HepG2 (cell line): ENCODE measurements at regions not wholly inside any gene's neighbourhood (a gene's known extent, or its start where the extent isn't known, plus 50 kb on each side); places are given as distances from the start of the nearest gene placed in this dataset.

Experiments
- ATAC-seq: fragments of 200-7000 bp; cut with Tn5 transposase; 3 replicates; pipeline ENCODE4 v1.9.1; 2020; ENCODE audit warnings: mild to moderate bottlenecking, moderate library complexity
- BruUV-seq: library from RNA; stranded (reverse); fragments of 400-500 nt; replicated peaks from 2 replicates; lab custom pipeline; 2021; lab: Mats Ljungman, UMichigan
- CTCF ChIA-PET: fragments of 300-600 bp; formaldehyde crosslinking; extraction: SDS; loops from one replicate; lab custom pipeline; 2021; ENCODE audit warnings: low total read pairs, inconsistent platforms, low intra/inter-chr PET ratio; lab: Yijun Ruan, JAX
- POLR2A ChIA-PET: fragments of 350-600 bp; sonication (Branson Sonifier 250); formaldehyde crosslinking; loops from one replicate; lab custom pipeline; 2020; ENCODE audit warnings: antibody characterized with exemption, inconsistent platforms; lab: Yijun Ruan, JAX
- DNase-seq: peaks from one replicate; pipeline ENCODE4 v3.0.0-alpha.2; 2015; ENCODE audit warnings: low spot score
- FAIRE-seq: peaks from 3 replicates; lab custom pipeline; 2011; peaks lifted over from hg19 to GRCh38; lab: Jason Lieb, UNC
- H2AFZ ChIP-seq: one replicate; pipeline ENCODE4 v1.6.1; 2011; ENCODE audit warnings: low read length, inconsistent platforms
- H3K27ac ChIP-seq: fragments of 300-600 bp; 3 replicates; pipeline ENCODE4 v1.8.0; 2011; ENCODE audit warnings: mixed run types, mild to moderate bottlenecking, mixed read lengths, low read length, inconsistent platforms; ENCODE audit not compliant: insufficient read depth; ENCODE audit errors: extremely low read length
- H3K27me3 ChIP-seq, 2 experiments: fragments of 200-600 bp in 1 of 2; 2 replicates in 1 of 2; 3 replicates in 1 of 2; pipeline versions ENCODE4 v1.6.0 to v1.8.0; 2011; ENCODE audit warnings: low read length in 2 of 2, mild to moderate bottlenecking in 2 of 2, moderate library complexity in 2 of 2, inconsistent platforms in 1 of 2; ENCODE audit not compliant: insufficient read depth in 2 of 2, control insufficient read depth in 1 of 2
- H3K36me3 ChIP-seq, 2 experiments: fragments of 200-600 bp in 1 of 2; replicated peaks in 1 of 2; 2 replicates in 1 of 2; 3 replicates in 1 of 2; pipeline versions ENCODE4 v1.5.1 to v1.8.0; 2011; ENCODE audit warnings: low read length in 2 of 2, inconsistent platforms in 1 of 2; ENCODE audit not compliant: insufficient read depth in 2 of 2, control insufficient read depth in 1 of 2
- H3K4me1 ChIP-seq: 2 replicates; pipeline ENCODE4 v1.5.1; 2012; ENCODE audit warnings: low read length, inconsistent platforms; ENCODE audit not compliant: insufficient read depth
- H3K4me2 ChIP-seq: 2 replicates; pipeline ENCODE4 v1.6.0; 2011; ENCODE audit warnings: low read depth, low read length, inconsistent platforms
- H3K4me3 ChIP-seq, 3 experiments: fragments of 200-600 bp in 1 of 3; sonication (generic), shearing (Covaris generic) in 1 of 3; replicated peaks in 1 of 3; 2 replicates each; pipeline ENCODE4 v1.5.1; 2011 to 2016; ENCODE audit warnings: low read length in 3 of 3, inconsistent platforms in 2 of 3, low read depth in 2 of 3, mild to moderate bottlenecking in 2 of 3, control low read depth in 1 of 3, mixed read lengths in 1 of 3; ENCODE audit not compliant: insufficient read depth in 1 of 3
- H3K79me2 ChIP-seq: one replicate; pipeline ENCODE4 v1.6.1; 2011; ENCODE audit warnings: low read length, inconsistent platforms; ENCODE audit not compliant: insufficient read depth
- H3K9ac ChIP-seq: 2 replicates; pipeline ENCODE4 v1.6.0; 2011; ENCODE audit warnings: mild to moderate bottlenecking, low read depth, low read length, inconsistent platforms; ENCODE audit not compliant: insufficient read depth
- H3K9me3 ChIP-seq: 2 replicates; pipeline ENCODE4 v1.5.1; 2012; ENCODE audit warnings: mild to moderate bottlenecking, low read length
- H4K20me1 ChIP-seq: 2 replicates; pipeline ENCODE4 v1.6.0; 2011; ENCODE audit warnings: inconsistent platforms, mild to moderate bottlenecking, low read length, moderate library complexity; ENCODE audit not compliant: insufficient read depth
- KAT2B ChIP-seq: fragments of 150-350 bp; IDR thresholded peaks from 2 replicates; pipeline ENCODE4 v1.6.1; 2014; ENCODE audit warnings: low read depth, low read length, borderline replicate concordance
- KLF13 ChIP-seq: sonication (generic); formaldehyde crosslinking; IDR thresholded peaks from 2 replicates; pipeline ENCODE4 v1.4.0; 2020; ENCODE audit warnings: mild to moderate bottlenecking, missing genetic modification reagents
- RXRA ChIP-seq: sonication (generic); formaldehyde crosslinking; IDR thresholded peaks from 2 replicates; pipeline ENCODE4 v1.5.1; 2020; ENCODE audit warnings: missing genetic modification reagents
- SSRP1 ChIP-seq: IDR thresholded peaks from 2 replicates; pipeline ENCODE4 v1.6.1; 2016; ENCODE audit warnings: control low read depth
- THAP7 ChIP-seq: sonication (generic); formaldehyde crosslinking; IDR thresholded peaks from 2 replicates; pipeline ENCODE4 v1.8.1; 2023; ENCODE audit warnings: mild to moderate bottlenecking, missing genetic modification reagents
- ZBTB1 ChIP-seq: sonication (generic); formaldehyde crosslinking; IDR thresholded peaks from 2 replicates; pipeline ENCODE4 v1.4.0; 2020; ENCODE audit warnings: missing genetic modification reagents, borderline replicate concordance
- ZFYVE20 ChIP-seq: sonication (generic); formaldehyde crosslinking; IDR thresholded peaks from 2 replicates; pipeline ENCODE4 v1.8.0; 2023; ENCODE audit warnings: low read depth, mild to moderate bottlenecking, moderate library complexity, missing genetic modification reagents, borderline replicate concordance
- ZNF788 ChIP-seq: sonication (generic); formaldehyde crosslinking; IDR thresholded peaks from 2 replicates; pipeline ENCODE4 v1.5.0; 2020; ENCODE audit warnings: mild to moderate bottlenecking, missing genetic modification reagents, borderline replicate concordance
- WGBS: methylation state at CpG from one replicate; pipeline ENCODE4 v1.1.6; 2017; ENCODE audit warnings: low lambda C conversion rate; 5-methylcytosine and 5-hydroxymethylcytosine counted together
- in situ Hi-C: cut with HindIII; loops from 2 replicates; pipeline ENCODE4 v1.10.0; 2017; ENCODE audit warnings: low pct_unique_long_range_greater_than_20kb; ENCODE audit not compliant: extremely low pct_ligation_motif_present
- intact Hi-C: fragments of 100-400 bp; cut with micrococcal nuclease; formaldehyde crosslinking; loops from one replicate; pipeline ENCODE4 v1.10.0; 2022; ENCODE audit not compliant: unreplicated experiment
- TF ChIP-seq, protein P1 (sequence below): sonication (generic); formaldehyde crosslinking; IDR thresholded peaks from 2 replicates; pipeline ENCODE4 v1.5.0; 2020; ENCODE audit warnings: mild to moderate bottlenecking, low read depth, missing genetic modification reagents, borderline replicate concordance
- TF ChIP-seq, protein P2 (sequence below): sonication (generic); formaldehyde crosslinking; IDR thresholded peaks from 2 replicates; pipeline ENCODE4 v1.4.0; 2020; ENCODE audit warnings: missing genetic modification reagents

DNA sequence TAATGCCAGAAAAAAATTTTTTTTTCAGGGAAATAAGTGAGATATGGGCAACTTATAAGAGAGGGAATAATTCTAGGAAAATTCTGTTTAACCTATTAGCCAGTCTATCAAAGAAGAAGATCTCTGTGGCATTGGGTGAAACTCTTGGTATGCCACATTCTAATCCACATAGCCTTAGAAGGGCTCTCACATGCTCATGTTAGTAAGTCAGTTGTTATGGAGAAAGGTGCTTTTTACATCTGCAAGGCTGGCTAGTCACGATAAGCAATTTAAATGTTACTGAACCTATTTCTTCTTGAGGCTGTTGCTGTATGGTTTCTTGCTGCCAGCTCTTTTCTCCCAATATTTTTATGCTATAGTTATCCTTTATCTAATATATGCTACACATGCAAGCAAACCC lies 89.9 kb upstream of the MAGI1 start:
- ChIA-PET POLR2A (interaction anchor here (0.6 kb wide), 1 partner anchor 8 kb away, joined by 3 read pairs; no protein-coding TSS in a partner anchor), CTCF (no interaction called here)
- Histone ChIP-seq H3K36me3 (no peaks in the 10 kb centered on the region), H3K4me2 (no peak overlapping the region), H3K9me3 (no peaks in the 10 kb centered on the region), H3K27me3 (peaks cover 2 to 17% of the 10 kb centered on the region in 2 experiments; a peak in 3 of 5 replicates), H3K4me1 (no peaks in the 10 kb centered on the region), H3K79me2 (no peaks in the 10 kb centered on the region), H4K20me1 (no peaks in the 10 kb centered on the region), H3K27ac (no peak overlapping the region), H3K9ac (no peak overlapping the region), H3K4me3 (no peak overlapping the region), H2AFZ (no peak overlapping the region)
- BruUV-seq = no TSS peak
- in situ Hi-C loops (no loop called here), intact Hi-C loops (no loop called here)
- no peak for TF ChIP-seq RXRA (CRISPR knock-in tag)
- TF ChIP-seq ZBTB1 (CRISPR knock-in tag) = no peak
- no peak for TF ChIP-seq KLF13 (CRISPR knock-in tag)
- TF ChIP-seq, protein P1, sequence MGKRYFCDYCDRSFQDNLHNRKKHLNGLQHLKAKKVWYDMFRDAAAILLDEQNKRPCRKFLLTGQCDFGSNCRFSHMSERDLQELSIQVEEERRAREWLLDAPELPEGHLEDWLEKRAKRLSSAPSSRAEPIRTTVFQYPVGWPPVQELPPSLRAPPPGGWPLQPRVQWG (CRISPR knock-in tag) = no peak
- TF ChIP-seq, protein P2, sequence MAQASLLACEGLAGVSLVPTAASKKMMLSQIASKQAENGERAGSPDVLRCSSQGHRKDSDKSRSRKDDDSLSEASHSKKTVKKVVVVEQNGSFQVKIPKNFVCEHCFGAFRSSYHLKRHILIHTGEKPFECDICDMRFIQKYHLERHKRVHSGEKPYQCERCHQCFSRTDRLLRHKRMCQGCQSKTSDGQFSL (CRISPR knock-in tag) = no peak
- no peak for TF ChIP-seq KAT2B
- no peak for TF ChIP-seq ZFYVE20
- no peak for TF ChIP-seq THAP7 (CRISPR knock-in tag)
- TF ChIP-seq ZNF788 = no peak
- no peak for TF ChIP-seq SSRP1 (CRISPR knock-in tag)
- no peak for DNase-seq
- FAIRE-seq = no peak
- WGBS = 6% methylated on average over 1 of the region's 1 CpG
- no peak for ATAC-seq
